HG03571 (cell line): ENCODE measurements at regions not wholly inside any gene's neighbourhood (a gene's known extent, or its start where the extent isn't known, plus 50 kb on each side); places are given as distances from the start of the nearest gene placed in this dataset.
"Not testable (repeated sequence)": the region's sequence is repeated elsewhere in the genome, so short reads cannot be mapped to it uniquely, and the experiment has no call there.

Experiments used
- ATAC-seq: cut with Tn5 transposase; IDR thresholded peaks from one replicate; pipeline ENCODE4 v1.9.1; 2021; ENCODE audit not compliant: unreplicated experiment

GRCh38 chr2:220572385-220572784, 945.0 kb downstream of the SLC4A3 start:
- no peak for ATAC-seq

GRCh38 chr2:220574038-220574437, 946.6 kb downstream of the SLC4A3 start:
- ATAC-seq = no peak

GRCh38 chr2:220575963-220576362, 948.5 kb downstream of the SLC4A3 start:
- ATAC-seq = no peak

- ATAC-seq = no peak
Observed at GRCh38 chr2:220579452-220579851, 952.0 kb downstream of the SLC4A3 start.

GRCh38 chr2:220580113-220580512, 952.7 kb downstream of the SLC4A3 start:
- ATAC-seq = no peak

- no peak for ATAC-seq
Observed at GRCh38 chr2:220583725-220584124, 956.3 kb downstream of the SLC4A3 start.

GRCh38 chr2:220585241-220585640, 957.8 kb downstream of the SLC4A3 start:
- no peak for ATAC-seq

- ATAC-seq = no peak
Observed at GRCh38 chr2:220586980-220587530, 959.6 kb downstream of the SLC4A3 start.

GRCh38 chr2:220588148-220588547, 960.7 kb downstream of the SLC4A3 start:
- no peak for ATAC-seq

GRCh38 chr2:220590476-220590875, 963.0 kb downstream of the SLC4A3 start:
- ATAC-seq = no peak

GRCh38 chr2:220593526-220593925, 966.1 kb downstream of the SLC4A3 start:
- ATAC-seq = no peak

GRCh38 chr2:220601674-220602073, 970.4 kb downstream of the EPHA4 start:
- ATAC-seq = no peak

- not testable (repeated sequence) for ATAC-seq
Observed at GRCh38 chr2:220613004-220613403, 959.1 kb downstream of the EPHA4 start.

GRCh38 chr2:220614064-220614463, 958.0 kb downstream of the EPHA4 start:
- ATAC-seq = no peak

- no peak for ATAC-seq
Observed at GRCh38 chr2:220619525-220620220, 952.4 kb downstream of the EPHA4 start.

GRCh38 chr2:220626603-220627002, 945.5 kb downstream of the EPHA4 start:
- ATAC-seq = no peak

- no peak for ATAC-seq
Observed at GRCh38 chr2:220628252-220628651, 943.9 kb downstream of the EPHA4 start.

GRCh38 chr2:220641137-220641536, 931.0 kb downstream of the EPHA4 start:
- no peak for ATAC-seq

GRCh38 chr2:220646424-220646823, 925.7 kb downstream of the EPHA4 start:
- ATAC-seq = no peak

- ATAC-seq = no peak
Observed at GRCh38 chr2:220648628-220649027, 923.5 kb downstream of the EPHA4 start.

GRCh38 chr2:220653776-220654175, 918.3 kb downstream of the EPHA4 start:
- no peak for ATAC-seq

GRCh38 chr2:220654322-220654721, 917.8 kb downstream of the EPHA4 start:
- ATAC-seq = no peak
